ENCODE measurements at regions not wholly inside any gene's neighbourhood (a gene's known extent, or its start where the extent isn't known, plus 50 kb on each side); places are given as distances from the start of the nearest gene placed in this dataset.
A peak's percentile ranks its signal among the peaks of the same experiment; 100 is the strongest.

GRCh38 chr9:113665064-113665463, 201.5 kb downstream of the RGS3 start:
- H3K4me1 ChIP-seq (ENCODE audit: control insufficient read depth, insufficient read depth, low read length) = no peaks in the 10 kb centered on the region
- Mint-ChIP-seq H3K4me3 (no peak overlapping the region), H3K27ac (no peak overlapping the region), H3K27me3 (ENCODE audit: insufficient read depth) (peaks cover 6% of the 10 kb centered on the region), H3K9me3 (no peaks in the 10 kb centered on the region), H3K36me3 (ENCODE audit: low read depth) (no peaks in the 10 kb centered on the region), H3K4me1 (no peaks in the 10 kb centered on the region)
- no peaks in the 10 kb centered on the region for H3K36me3 ChIP-seq (ENCODE audit: control insufficient read depth, insufficient read depth, low read length)
- H3K27ac ChIP-seq (ENCODE audit: low read depth, low read length) = no peak overlapping the region
- no peak overlapping the region for H3K4me3 ChIP-seq (ENCODE audit: low read length)
- peak; percentile 20 for DNase-seq
- no peak overlapping the region for H3K9ac ChIP-seq (ENCODE audit: extremely low read depth, low read length, poor library complexity, severe bottlenecking)
- whole genome bisulfite sequencing, 2 experiments (ENCODE audit: insufficient coverage in 1 of 2, insufficient read length in 1 of 2) = 83 to 100% methylated on average over 1 of the region's 1 CpG
- H3K9me3 ChIP-seq (ENCODE audit: control insufficient read depth, low read length) = no peaks in the 10 kb centered on the region
- peaks cover 11% of the 10 kb centered on the region for H3K27me3 ChIP-seq (ENCODE audit: control insufficient read depth, insufficient read depth, low read length, poor library complexity, severe bottlenecking)
- no peak for TF ChIP-seq CTCF (conservative IDR thresholded peaks at IDR 0.05)

- Mint-ChIP-seq H3K4me1 (no peaks in the 10 kb centered on the region), H3K36me3 (ENCODE audit: low read depth) (no peaks in the 10 kb centered on the region), H3K4me3 (no peak overlapping the region), H3K9me3 (no peaks in the 10 kb centered on the region), H3K27me3 (ENCODE audit: insufficient read depth) (peaks cover 2% of the 10 kb centered on the region), H3K27ac (no peak overlapping the region)
- Histone ChIP-seq H3K9ac (ENCODE audit: extremely low read depth, low read length, poor library complexity, severe bottlenecking) (no peak overlapping the region), H3K36me3 (ENCODE audit: control insufficient read depth, insufficient read depth, low read length) (no peaks in the 10 kb centered on the region), H3K27me3 (ENCODE audit: control insufficient read depth, insufficient read depth, low read length, poor library complexity, severe bottlenecking) (peaks cover 11% of the 10 kb centered on the region), H3K4me1 (ENCODE audit: control insufficient read depth, insufficient read depth, low read length) (no peaks in the 10 kb centered on the region), H3K4me3 (ENCODE audit: low read length) (no peak overlapping the region), H3K27ac (ENCODE audit: low read depth, low read length) (no peak overlapping the region), H3K9me3 (ENCODE audit: control insufficient read depth, low read length) (no peaks in the 10 kb centered on the region)
- peak; percentile 30 for DNase-seq
- TF ChIP-seq CTCF (conservative IDR thresholded peaks at IDR 0.05) = no peak
- 86 to 98% methylated on average over 7 of the region's 7 CpGs for WGBS, 2 experiments (ENCODE audit: insufficient coverage in 1 of 2, insufficient read length in 1 of 2)
Measured at GRCh38 chr9:113665756-113666155, 202.2 kb downstream of the RGS3 start.

GRCh38 chr9:113668061-113668460, 204.5 kb downstream of the RGS3 start:
- H3K9me3 Mint-ChIP-seq = no peaks in the 10 kb centered on the region
- DNase-seq = no peak
- no peak overlapping the region for H3K4me3 Mint-ChIP-seq
- WGBS, 2 experiments (ENCODE audit: insufficient coverage in 1 of 2, insufficient read length in 1 of 2) = 79% methylated on average over 3 of the region's 3 CpGs; no CpG with 5 or more reads in 1 of the 2 experiments
- peaks cover under 1% of the 10 kb centered on the region for H3K27me3 Mint-ChIP-seq (ENCODE audit: insufficient read depth)
- no peaks in the 10 kb centered on the region for H3K36me3 Mint-ChIP-seq (ENCODE audit: low read depth)
- no peak for TF ChIP-seq CTCF (conservative IDR thresholded peaks at IDR 0.05)
- Histone ChIP-seq H3K9ac (ENCODE audit: extremely low read depth, low read length, poor library complexity, severe bottlenecking) (no peak overlapping the region), H3K27me3 (ENCODE audit: control insufficient read depth, insufficient read depth, low read length, poor library complexity, severe bottlenecking) (peaks cover 9% of the 10 kb centered on the region), H3K4me1 (ENCODE audit: control insufficient read depth, insufficient read depth, low read length) (no peaks in the 10 kb centered on the region), H3K9me3 (ENCODE audit: control insufficient read depth, low read length) (no peaks in the 10 kb centered on the region), H3K27ac (ENCODE audit: low read depth, low read length) (no peak overlapping the region), H3K4me3 (ENCODE audit: low read length) (no peak overlapping the region), H3K36me3 (ENCODE audit: control insufficient read depth, insufficient read depth, low read length) (no peaks in the 10 kb centered on the region)
- no peaks in the 10 kb centered on the region for H3K4me1 Mint-ChIP-seq
- H3K27ac Mint-ChIP-seq = no peak overlapping the region
